NCI-H82 treated with DMSO at 0.1 percent for 48 hours (cell line): ENCODE measurements at regions not wholly inside any gene's neighbourhood (a gene's known extent, or its start where the extent isn't known, plus 50 kb on each side); places are given as distances from the start of the nearest gene placed in this dataset.

ENCODE experiments used
- DNase-seq: peaks from one replicate; lab custom pipeline; 2025; ENCODE audit not compliant: unreplicated experiment; lab: John Stamatoyannopoulos, UW

GRCh38 chr9:134502266-134502791, 139.3 kb upstream of the COL5A1 start:
- DNase-seq: no peak

- DNase-seq: no peak
Observed at GRCh38 chr9:134502809-134503211, 138.8 kb upstream of the COL5A1 start.

GRCh38 chr9:134503301-134504105, 138.1 kb upstream of the COL5A1 start:
- DNase-seq: no peak

GRCh38 chr9:134504106-134504385, 137.6 kb upstream of the COL5A1 start:
- DNase-seq: no peak

GRCh38 chr9:134505032-134505431, 136.6 kb upstream of the COL5A1 start:
- DNase-seq: no peak

- DNase-seq: no peak
Observed at GRCh38 chr9:134509281-134509680, 132.3 kb upstream of the COL5A1 start.

GRCh38 chr9:134509817-134510216, 131.8 kb upstream of the COL5A1 start:
- DNase-seq: no peak

- DNase-seq: no peak
Observed at GRCh38 chr9:134514503-134514902, 127.1 kb upstream of the COL5A1 start.

- no peak for DNase-seq
Observed at GRCh38 chr9:134515026-134515821, 126.4 kb upstream of the COL5A1 start.

- DNase-seq: no peak
Observed at GRCh38 chr9:134516464-134516863, 125.1 kb upstream of the COL5A1 start.

- no peak for DNase-seq
Observed at GRCh38 chr9:134517069-134517680, 124.4 kb upstream of the COL5A1 start.

GRCh38 chr9:134518004-134518606, 123.5 kb upstream of the COL5A1 start:
- DNase-seq: no peak

GRCh38 chr9:134519375-134520070, 122.1 kb upstream of the COL5A1 start:
- DNase-seq: no peak

GRCh38 chr9:134521817-134522501, 119.6 kb upstream of the COL5A1 start:
- no peak for DNase-seq

GRCh38 chr9:134522502-134522848, 119.1 kb upstream of the COL5A1 start:
- DNase-seq: no peak

GRCh38 chr9:134522976-134523375, 118.6 kb upstream of the COL5A1 start:
- DNase-seq: no peak

GRCh38 chr9:134525070-134525815, 116.4 kb upstream of the COL5A1 start:
- no peak for DNase-seq

- no peak for DNase-seq
Observed at GRCh38 chr9:134525841-134526583, 115.6 kb upstream of the COL5A1 start.
